HG03025 (cell line): ENCODE measurements at regions not wholly inside any gene's neighbourhood (a gene's known extent, or its start where the extent isn't known, plus 50 kb on each side); places are given as distances from the start of the nearest gene placed in this dataset.

Experiments used
- ATAC-seq: cut with Tn5 transposase; IDR thresholded peaks from one replicate; pipeline ENCODE4 v1.9.1; 2021; ENCODE audit warnings: mild to moderate bottlenecking, moderate library complexity; ENCODE audit not compliant: unreplicated experiment, low FRiP score

DNA sequence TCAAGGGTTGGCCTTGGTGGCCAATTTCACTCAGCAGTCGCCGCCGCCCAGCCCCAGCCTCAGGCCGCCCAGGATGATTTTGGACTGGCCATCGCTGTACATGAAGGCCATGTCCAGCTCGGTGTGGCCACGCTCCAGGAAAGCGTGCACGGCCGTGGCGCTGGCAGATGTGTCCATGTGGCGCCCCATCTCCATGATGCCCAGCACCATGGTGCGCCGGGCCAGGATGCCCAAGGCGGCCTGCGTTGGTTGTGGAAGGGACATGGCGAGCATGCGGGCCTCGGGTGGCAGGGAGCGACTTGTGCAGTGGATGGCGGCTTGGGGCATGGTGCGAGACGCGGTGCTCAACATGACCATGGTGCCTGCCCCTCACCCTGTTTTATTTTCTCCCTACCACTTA is 55.4 kb downstream of the ZCCHC12 start:
- no peak for ATAC-seq

GRCh38 chrX:118879586-118879985 is 56.0 kb downstream of the ZCCHC12 start:
- no peak for ATAC-seq

- ATAC-seq: no peak
Observed at GRCh38 chrX:118883994-118884393, 60.4 kb downstream of the ZCCHC12 start.

DNA sequence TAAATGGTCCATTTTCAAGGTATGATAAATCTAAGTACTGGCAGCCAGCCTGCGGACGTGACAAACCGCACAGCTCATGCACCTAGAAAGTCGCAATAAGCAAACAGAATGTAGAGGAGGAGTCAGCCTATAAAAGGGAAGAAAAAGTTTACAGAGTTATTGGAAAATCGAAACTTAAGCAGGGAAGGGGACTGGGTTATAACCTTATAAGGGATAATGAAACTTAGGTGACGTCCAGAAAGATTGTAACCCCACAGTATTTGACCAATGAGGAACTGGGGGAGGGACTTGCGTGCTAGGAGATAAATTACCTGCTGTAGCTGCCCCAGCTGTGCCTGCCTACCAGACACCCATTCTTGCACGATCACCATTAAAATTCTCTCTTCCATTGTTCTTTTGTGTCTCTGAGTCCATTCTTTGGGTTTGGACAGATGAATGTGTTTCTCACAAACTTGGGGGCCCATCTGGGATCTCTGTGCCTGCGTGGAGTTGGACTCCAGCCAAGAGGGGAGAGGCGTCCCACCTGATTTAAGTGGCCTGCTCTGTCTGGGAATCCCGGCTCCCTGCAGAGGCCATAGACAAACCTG is 61.0 kb downstream of the ZCCHC12 start:
- no peak for ATAC-seq

DNA sequence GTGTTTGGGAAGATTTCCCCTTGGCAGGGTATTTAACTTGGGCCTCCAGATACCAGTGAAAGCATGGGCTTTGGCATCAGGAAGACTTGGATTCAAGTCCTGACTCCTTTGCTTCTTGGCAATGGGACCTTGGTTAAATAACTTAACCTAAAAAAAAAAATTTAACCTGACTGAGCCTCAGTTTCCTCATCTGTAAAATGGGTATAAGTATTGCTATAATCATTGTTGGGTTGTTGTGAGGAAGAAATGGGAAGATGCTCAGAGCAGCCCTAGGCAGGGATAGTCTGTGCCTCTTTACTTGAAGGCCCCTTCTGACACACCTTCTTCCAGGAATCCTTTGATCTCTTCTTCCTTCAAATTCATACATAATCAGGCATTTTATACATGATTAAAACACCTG is 70.3 kb downstream of the ZCCHC12 start:
- ATAC-seq: no peak

GRCh38 chrX:118901991-118902390 is 72.4 kb upstream of the LONRF3 start:
- ATAC-seq: no peak

DNA sequence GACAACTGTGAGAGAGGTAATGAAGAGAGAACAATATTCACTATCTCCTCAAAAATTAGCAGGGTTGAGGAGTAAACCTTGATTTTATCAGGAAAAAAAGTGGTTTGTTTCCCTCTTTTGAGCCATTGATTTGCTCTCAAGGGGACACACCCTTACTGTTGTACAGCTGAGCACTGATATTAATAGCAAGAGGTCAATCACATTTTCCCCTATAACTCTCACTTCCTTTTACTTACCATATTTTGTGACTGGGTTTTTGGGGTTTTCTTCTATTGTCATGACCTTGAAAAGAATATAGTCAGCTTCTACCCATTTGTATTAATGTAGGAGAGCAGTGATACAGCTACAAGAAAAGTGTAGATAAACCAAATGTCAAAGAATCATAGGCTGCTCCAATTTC is 70.2 kb upstream of the LONRF3 start:
- ATAC-seq: peak; percentile 81

GRCh38 chrX:118904664-118905063 is 69.8 kb upstream of the LONRF3 start:
- no peak for ATAC-seq
